ENCODE measurements at regions not wholly inside any gene's neighbourhood (a gene's known extent, or its start where the extent isn't known, plus 50 kb on each side); places are given as distances from the start of the nearest gene placed in this dataset.

DNA sequence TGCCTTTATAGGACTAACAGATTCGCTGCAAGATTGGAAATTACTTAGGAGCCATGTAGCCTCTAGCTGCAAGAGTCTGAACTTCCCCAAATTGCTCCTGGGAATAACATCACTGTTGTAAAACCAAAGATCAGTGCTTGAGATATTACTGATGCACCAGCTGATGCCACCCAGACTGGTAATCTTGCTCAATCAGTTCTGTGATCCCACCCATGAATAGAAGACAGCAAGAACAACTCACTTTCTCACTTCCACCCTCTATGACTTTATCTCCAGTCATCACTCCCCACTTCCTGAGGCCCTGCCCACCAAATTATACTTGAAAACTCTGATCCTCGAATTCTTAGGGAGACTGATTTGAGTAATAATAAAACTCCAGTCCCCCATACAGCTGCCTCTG, 1011.1 kb downstream of the PLA2G4A start:
- TF ChIP-seq EZH2 (IDR thresholded peaks at IDR 0.05), result no peak
- no peak for TF ChIP-seq FOXP2 (optimal IDR thresholded peaks at IDR 0.05; ENCODE audit: control extremely low read depth, extremely low read length, insufficient read depth)

All from SK-N-MC (cell line).